Stimulated activated effector memory CD8-positive, alpha-beta T cell treated with anti-CD3 and anti-CD28 coated beads, Interleukin-12 subunit alpha, Interleukin-12 subunit beta, amount 100 ng/mL, for 72 hours (primary cell): ENCODE measurements at regions not wholly inside any gene's neighbourhood (a gene's known extent, or its start where the extent isn't known, plus 50 kb on each side); places are given as distances from the start of the nearest gene placed in this dataset.

Experiments used
- ATAC-seq: fragments of 150-1000 bp; cut with Tn5 transposase; 2 replicates; pipeline ENCODE4 v1.10.0; 2021
- DNase-seq, 2 donors: peaks; one replicate each; pipeline ENCODE4 v3.0.0; 2021 to 2022; ENCODE audit warnings: low spot score in 2 of 2
- H3K27ac Mint-ChIP-seq: one replicate; pipeline ENCODE4 v1.8.0; 2022; ENCODE audit warnings: mild to moderate bottlenecking, mixed read lengths
- H3K36me3 Mint-ChIP-seq: one replicate; pipeline ENCODE4 v1.8.0; 2022; ENCODE audit warnings: mild to moderate bottlenecking, mixed read lengths
- H3K4me1 Mint-ChIP-seq: one replicate; pipeline ENCODE4 v1.8.0; 2022; ENCODE audit warnings: mixed read lengths
- H3K4me3 Mint-ChIP-seq: one replicate; pipeline ENCODE4 v1.8.0; 2022; ENCODE audit warnings: mild to moderate bottlenecking, mixed read lengths
- H3K9me3 Mint-ChIP-seq: one replicate; pipeline ENCODE4 v1.8.0; 2022; ENCODE audit warnings: mixed read lengths

DNA sequence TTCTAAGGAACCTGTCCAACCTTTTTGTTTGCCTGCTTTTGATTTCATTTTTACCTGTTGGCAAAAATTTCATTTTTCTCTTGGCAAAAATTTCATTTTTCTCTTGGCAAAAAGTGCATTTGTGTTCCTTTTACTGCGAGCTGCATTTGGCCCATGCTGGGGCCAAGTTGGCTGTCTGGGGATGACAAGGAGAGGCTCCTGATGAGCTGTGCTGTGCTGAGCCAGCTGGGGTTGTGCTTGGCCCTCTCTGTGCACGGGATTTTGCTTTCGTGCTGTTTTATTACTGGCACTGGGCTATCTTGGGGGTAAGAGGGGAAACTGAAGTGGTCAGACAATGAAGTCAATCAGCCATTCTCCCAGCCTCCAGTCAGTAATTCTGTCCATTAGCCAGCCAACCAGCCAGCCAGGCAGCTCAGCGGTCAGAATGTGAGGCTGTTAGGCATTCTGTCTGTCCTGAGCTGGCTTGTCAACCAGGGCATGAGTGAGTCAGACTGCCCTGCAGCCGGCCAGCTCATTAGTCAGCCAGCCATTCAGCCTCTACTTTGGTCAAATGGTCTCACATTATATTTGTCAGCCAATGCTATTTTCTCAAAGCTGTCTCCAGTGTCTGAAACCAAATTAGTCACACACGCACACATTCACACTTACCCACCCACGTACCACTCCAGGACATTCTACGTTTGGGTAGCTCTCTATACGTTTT is 56.9 kb upstream of the PRPS1 start:
- H3K4me1 Mint-ChIP-seq = peaks cover 7% of the 10 kb centered on the region
- no peaks in the 10 kb centered on the region for H3K9me3 Mint-ChIP-seq
- DNase-seq = no peak
- peak; percentile 82 for ATAC-seq
- no peak overlapping the region for H3K4me3 Mint-ChIP-seq
- H3K27ac Mint-ChIP-seq = no peak overlapping the region
- no peaks in the 10 kb centered on the region for H3K36me3 Mint-ChIP-seq

DNA sequence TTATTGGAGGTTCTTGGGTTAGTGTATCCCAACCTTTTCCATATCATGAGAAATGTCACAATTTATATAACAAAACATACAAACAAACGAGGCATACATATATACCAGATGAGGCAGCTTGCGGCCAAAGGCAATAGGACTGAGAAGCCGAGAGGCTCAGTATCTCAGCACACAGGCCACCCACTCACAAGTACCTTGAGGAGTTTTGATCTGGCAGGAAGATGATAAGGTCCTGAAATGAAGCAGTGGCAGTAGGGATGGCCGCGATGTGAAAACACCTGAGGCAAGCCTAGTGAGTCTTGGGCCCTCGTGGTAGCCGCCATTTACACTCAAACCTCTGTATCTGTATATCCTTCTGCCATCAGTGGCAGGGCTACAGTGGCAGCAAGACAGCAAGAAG is 55.3 kb upstream of the PRPS1 start:
- Mint-ChIP-seq H3K36me3 (no peaks in the 10 kb centered on the region), H3K27ac (no peak overlapping the region), H3K4me1 (peaks cover 11% of the 10 kb centered on the region), H3K9me3 (no peaks in the 10 kb centered on the region), H3K4me3 (no peak overlapping the region)
- no peak for ATAC-seq
- DNase-seq = no peak

- Mint-ChIP-seq H3K4me1 (peaks cover 11% of the 10 kb centered on the region), H3K9me3 (no peaks in the 10 kb centered on the region), H3K4me3 (no peak overlapping the region), H3K36me3 (no peaks in the 10 kb centered on the region), H3K27ac (no peak overlapping the region)
- DNase-seq (no peak), ATAC-seq (no peak)
These were observed 54.1 kb upstream of the PRPS1 start for GRCh38 chrX:107574054-107574683.

- H3K4me3 Mint-ChIP-seq = no peak overlapping the region
- DNase-seq (no peak), ATAC-seq (no peak)
- H3K36me3 Mint-ChIP-seq = no peaks in the 10 kb centered on the region
- H3K27ac Mint-ChIP-seq = no peak overlapping the region
- no peaks in the 10 kb centered on the region for H3K9me3 Mint-ChIP-seq
- H3K4me1 Mint-ChIP-seq = peaks cover 11% of the 10 kb centered on the region
These were observed 53.6 kb upstream of the PRPS1 start for GRCh38 chrX:107574711-107575110.

DNA sequence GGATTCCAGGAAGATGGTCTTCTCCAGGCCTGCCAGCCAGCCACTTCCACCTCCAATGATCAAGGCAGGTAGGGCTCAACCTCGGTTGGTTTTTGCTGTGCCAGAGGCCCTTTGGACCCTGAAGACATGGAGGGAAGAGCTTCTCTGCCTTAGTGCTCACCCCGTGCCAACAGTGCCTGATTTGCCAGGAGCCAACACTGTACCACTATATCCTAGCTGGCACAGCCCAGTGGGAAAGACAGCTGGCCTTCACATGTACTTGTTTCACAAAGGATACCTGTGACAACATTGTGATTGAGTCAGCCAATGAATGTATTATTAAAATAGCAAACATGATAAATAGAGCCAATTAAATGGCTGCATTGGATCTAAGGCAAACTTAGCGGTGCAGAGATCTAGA is 51.9 kb upstream of the PRPS1 start:
- no peak for ATAC-seq
- no peak overlapping the region for H3K4me3 Mint-ChIP-seq
- peaks cover 11% of the 10 kb centered on the region for H3K4me1 Mint-ChIP-seq
- H3K36me3 Mint-ChIP-seq = no peaks in the 10 kb centered on the region
- no peak for DNase-seq
- no peaks in the 10 kb centered on the region for H3K9me3 Mint-ChIP-seq
- H3K27ac Mint-ChIP-seq = no peak overlapping the region

- Mint-ChIP-seq H3K9me3 (no peaks in the 10 kb centered on the region), H3K4me3 (no peak overlapping the region), H3K27ac (no peak overlapping the region), H3K36me3 (no peaks in the 10 kb centered on the region), H3K4me1 (peaks cover 11% of the 10 kb centered on the region)
- DNase-seq (no peak), ATAC-seq (peak; percentile 93)
These were observed 51.5 kb upstream of the PRPS1 start for GRCh38 chrX:107576841-107577240.

GRCh38 chrX:107577933-107578332 is 50.4 kb upstream of the PRPS1 start:
- Mint-ChIP-seq H3K4me3 (no peak overlapping the region), H3K9me3 (no peaks in the 10 kb centered on the region), H3K36me3 (no peaks in the 10 kb centered on the region), H3K27ac (no peak overlapping the region), H3K4me1 (peaks cover 7% of the 10 kb centered on the region)
- DNase-seq (no peak), ATAC-seq (no peak)
